ENCODE measurements at regions not wholly inside any gene's neighbourhood (a gene's known extent, or its start where the extent isn't known, plus 50 kb on each side); places are given as distances from the start of the nearest gene placed in this dataset.

GRCh38 chr14:98579140-98579539, 692.9 kb downstream of the BCL11B start:
- CTCF ChIA-PET = no interaction called here
- POLR2A ChIA-PET = no interaction called here
- TF ChIP-seq, protein P1, sequence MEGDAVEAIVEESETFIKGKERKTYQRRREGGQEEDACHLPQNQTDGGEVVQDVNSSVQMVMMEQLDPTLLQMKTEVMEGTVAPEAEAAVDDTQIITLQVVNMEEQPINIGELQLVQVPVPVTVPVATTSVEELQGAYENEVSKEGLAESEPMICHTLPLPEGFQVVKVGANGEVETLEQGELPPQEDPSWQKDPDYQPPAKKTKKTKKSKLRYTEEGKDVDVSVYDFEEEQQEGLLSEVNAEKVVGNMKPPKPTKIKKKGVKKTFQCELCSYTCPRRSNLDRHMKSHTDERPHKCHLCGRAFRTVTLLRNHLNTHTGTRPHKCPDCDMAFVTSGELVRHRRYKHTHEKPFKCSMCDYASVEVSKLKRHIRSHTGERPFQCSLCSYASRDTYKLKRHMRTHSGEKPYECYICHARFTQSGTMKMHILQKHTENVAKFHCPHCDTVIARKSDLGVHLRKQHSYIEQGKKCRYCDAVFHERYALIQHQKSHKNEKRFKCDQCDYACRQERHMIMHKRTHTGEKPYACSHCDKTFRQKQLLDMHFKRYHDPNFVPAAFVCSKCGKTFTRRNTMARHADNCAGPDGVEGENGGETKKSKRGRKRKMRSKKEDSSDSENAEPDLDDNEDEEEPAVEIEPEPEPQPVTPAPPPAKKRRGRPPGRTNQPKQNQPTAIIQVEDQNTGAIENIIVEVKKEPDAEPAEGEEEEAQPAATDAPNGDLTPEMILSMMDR (IDR thresholded peaks at IDR 0.05; ENCODE audit: control extremely low read depth, extremely low read depth, low read depth, missing control alignments) = no peak
- no peak for DNase-seq (ENCODE audit: extremely low spot score)

DNA sequence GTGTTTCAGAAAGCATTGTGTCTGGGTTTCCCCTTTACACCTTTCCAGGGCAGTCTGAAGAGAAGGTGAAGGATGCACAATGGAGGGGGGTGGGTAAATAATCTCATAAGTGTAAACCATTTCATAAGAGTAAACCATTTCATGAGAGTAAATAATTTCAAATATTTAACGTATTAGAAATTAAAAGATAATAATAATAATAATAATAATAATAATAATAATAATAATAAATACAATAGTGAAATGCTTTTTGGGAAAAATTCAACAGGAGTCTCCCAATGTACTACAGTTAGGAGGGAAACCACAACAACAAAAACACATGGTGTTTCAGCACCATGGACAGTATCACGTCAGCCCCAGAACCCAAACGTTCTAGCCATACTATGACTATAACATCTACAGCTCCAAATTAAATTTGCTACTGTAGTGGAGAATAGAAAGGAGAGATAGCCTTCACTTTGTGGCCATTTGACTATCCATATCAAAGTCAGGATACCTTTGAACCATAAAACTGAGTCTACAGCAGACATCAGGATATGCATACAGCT, 691.8 kb downstream of the BCL11B start:
- ChIA-PET POLR2A (no interaction called here), CTCF (no interaction called here)
- TF ChIP-seq, protein P1 (IDR thresholded peaks at IDR 0.05; ENCODE audit: control extremely low read depth, extremely low read depth, low read depth, missing control alignments) = no peak
- DNase-seq (ENCODE audit: extremely low spot score) = no peak

GRCh38 chr14:98582276-98582675, 689.7 kb downstream of the BCL11B start:
- DNase-seq (ENCODE audit: extremely low spot score) = no peak
- POLR2A ChIA-PET = no interaction called here
- TF ChIP-seq, protein P1 (IDR thresholded peaks at IDR 0.05; ENCODE audit: control extremely low read depth, extremely low read depth, low read depth, missing control alignments) = no peak
- CTCF ChIA-PET = no interaction called here

GRCh38 chr14:98591161-98591560, 680.8 kb downstream of the BCL11B start:
- ChIA-PET POLR2A (no interaction called here), CTCF (no interaction called here)
- TF ChIP-seq, protein P1 (IDR thresholded peaks at IDR 0.05; ENCODE audit: control extremely low read depth, extremely low read depth, low read depth, missing control alignments) = no peak
- no peak for DNase-seq (ENCODE audit: extremely low spot score)

DNA sequence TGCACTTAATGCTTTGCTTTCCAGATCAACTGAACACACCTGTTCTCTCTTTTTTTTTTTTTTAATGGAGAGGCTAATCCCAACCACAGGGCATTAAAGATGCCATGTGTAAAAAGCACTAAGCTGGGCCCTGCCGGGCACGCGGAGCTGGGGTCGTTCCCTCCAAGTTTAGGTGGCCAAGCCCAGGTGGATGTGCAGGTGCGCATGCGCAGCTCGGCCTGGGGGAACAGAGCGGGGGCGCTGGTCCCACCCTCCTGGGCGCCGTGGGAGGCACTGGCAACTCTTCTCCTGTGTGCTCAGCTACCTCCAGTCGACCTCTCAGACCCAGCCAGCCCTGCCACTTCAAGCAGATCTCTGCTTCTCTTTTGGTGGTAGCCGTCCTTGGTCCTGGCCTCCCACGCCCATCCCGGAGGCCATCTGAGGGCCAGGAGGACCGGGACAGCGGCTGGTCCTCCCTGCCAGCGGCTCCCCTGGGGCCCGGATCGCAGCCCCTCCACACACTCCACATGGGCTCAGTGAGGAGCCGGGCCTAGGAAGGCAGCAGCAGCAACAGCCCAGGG, 679.3 kb downstream of the BCL11B start:
- no peak for DNase-seq (ENCODE audit: extremely low spot score)
- ChIA-PET POLR2A (interaction anchor here (0.6 kb wide), 1 partner anchor 522 kb away, joined by 4 read pairs; no protein-coding TSS in a partner anchor), CTCF (no interaction called here)
- TF ChIP-seq, protein P1 (IDR thresholded peaks at IDR 0.05; ENCODE audit: control extremely low read depth, extremely low read depth, low read depth, missing control alignments) = no peak

DNA sequence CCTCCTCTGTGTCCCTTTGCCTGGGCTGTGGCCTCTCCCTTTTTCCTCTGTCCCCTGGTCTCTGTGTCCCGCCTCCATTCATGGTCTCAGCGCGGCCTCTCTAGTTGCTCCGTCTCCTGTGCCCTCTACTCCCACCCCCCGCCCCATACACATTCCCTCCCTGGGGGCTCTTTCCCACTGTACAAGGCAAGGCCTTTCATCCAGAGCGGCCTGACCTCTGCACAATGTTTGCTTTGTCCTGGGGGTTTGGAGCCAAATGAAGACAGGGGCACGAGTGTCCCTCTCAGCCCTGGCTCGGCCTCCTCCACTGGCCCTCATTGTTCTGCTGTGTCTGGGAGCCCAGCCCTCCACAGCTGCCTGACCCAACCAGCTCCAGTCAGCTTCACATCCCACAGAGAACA, 678.6 kb downstream of the BCL11B start:
- TF ChIP-seq, protein P1 (IDR thresholded peaks at IDR 0.05; ENCODE audit: control extremely low read depth, extremely low read depth, low read depth, missing control alignments) = no peak
- POLR2A ChIA-PET = no interaction called here
- CTCF ChIA-PET = interaction anchor here (1.0 kb wide), 1 partner anchor 98 kb away, joined by 3 read pairs; no protein-coding TSS in a partner anchor
- no peak for DNase-seq (ENCODE audit: extremely low spot score)
